Spleen (tissue), 11 donors: ENCODE measurements at regions not wholly inside any gene's neighbourhood (a gene's known extent, or its start where the extent isn't known, plus 50 kb on each side); places are given as distances from the start of the nearest gene placed in this dataset.

ENCODE experiments used
- DNase-seq: peaks from one replicate; pipeline ENCODE4 v3.0.0-alpha.2; 2020
- H3K27ac ChIP-seq, 8 donors: fragments of 200-600 bp; sonication (generic) in 7 of 8; 1 replicate in 4 of 8; 2 replicates in 4 of 8; pipeline versions ENCODE4 v1.5.0 to v1.8.0; 2016 to 2021; ENCODE audit warnings: inconsistent platforms in 4 of 8, mild to moderate bottlenecking in 4 of 8, moderate library complexity in 1 of 8
- H3K27me3 ChIP-seq, 7 donors: fragments of 200-600 bp; sonication (generic) in 6 of 7; replicated peaks in 1 of 7; 1 replicate in 4 of 7; 2 replicates in 3 of 7; pipeline versions ENCODE4 v1.5.0 to v1.8.0; 2016 to 2021; ENCODE audit warnings: inconsistent platforms in 3 of 7, mild to moderate bottlenecking in 1 of 7
- H3K36me3 ChIP-seq, 6 donors: fragments of 200-600 bp; sonication (generic) in 5 of 6; 1 replicate in 4 of 6; 2 replicates in 2 of 6; pipeline versions ENCODE4 v1.5.0 to v1.8.0; 2016 to 2021; ENCODE audit warnings: inconsistent platforms in 2 of 6
- H3K4me1 ChIP-seq, 6 donors: fragments of 200-600 bp; sonication (generic) in 5 of 6; 1 replicate in 3 of 6; 2 replicates in 3 of 6; pipeline versions ENCODE4 v1.5.0 to v1.8.0; 2016 to 2021; ENCODE audit warnings: inconsistent platforms in 3 of 6
- H3K4me3 ChIP-seq, 8 donors: fragments of 200-600 bp; sonication (generic) in 7 of 8; 1 replicate in 4 of 8; 2 replicates in 4 of 8; pipeline versions ENCODE4 v1.5.0 to v1.8.0; 2016 to 2021; ENCODE audit warnings: inconsistent platforms in 4 of 8, mild to moderate bottlenecking in 4 of 8, moderate library complexity in 2 of 8
- H3K9me3 ChIP-seq, 8 donors: fragments of 200-600 bp; sonication (generic) in 7 of 8; 1 replicate in 4 of 8; 2 replicates in 4 of 8; pipeline versions ENCODE4 v1.5.0 to v1.8.0; 2016 to 2021; ENCODE audit warnings: inconsistent platforms in 4 of 8
- POLR2A ChIP-seq, 3 donors: fragments of 450-650 bp; IDR thresholded peaks; one replicate each; pipeline ENCODE4 v1.5.1; 2017; ENCODE audit warnings: antibody characterized with exemption in 3 of 3, mild to moderate bottlenecking in 1 of 3
- POLR2AphosphoS5 ChIP-seq, 3 donors: sonication (generic); formaldehyde crosslinking; IDR thresholded peaks; one replicate each; pipeline ENCODE4 v1.5.1; 2017; ENCODE audit warnings: antibody characterized with exemption in 3 of 3
- WGBS, 5 donors: extraction: QIAGEN DNeasy Blood & Tissue Kit in 3 of 5; methylation state at CpG; one replicate each; pipeline versions ENCODE4 v1.1.5 to v1.1.7; 2013 to 2018; 5-methylcytosine and 5-hydroxymethylcytosine counted together
- intact Hi-C: fragments of 100-400 bp; cut with DNase I; formaldehyde crosslinking; loops from one replicate; pipeline ENCODE4 v1.15.0; 2023; ENCODE audit warnings: low total_unique reads
- TF ChIP-seq, protein P1 (sequence below), 11 experiments: fragments of 200-600 bp in 7 of 11; fragments of 450-650 bp in 4 of 11; sonication (generic) in 4 of 11; IDR thresholded peaks in 8 of 11; conservative IDR thresholded peaks in 3 of 11; 1 replicate in 7 of 11; 2 replicates in 4 of 11; pipeline versions ENCODE4 v1.4.0 to v1.8.0; 2016 to 2021; ENCODE audit warnings: antibody characterized with exemption in 11 of 11, inconsistent platforms in 4 of 11, mild to moderate bottlenecking in 1 of 11
- donor health status: healthy with polysubstance abuse.
- donor health status: DM: no; HTN: no; CAD: no; lungs with moderate emphysema.
- donor health status: DM: no; HTN: no; CAD: no.
- donor health status: Bipolar disorder and iron deficiency.
- donor health status: healthy.
- donor health status: DM: no; HTN: no; CAD: no.
- donor health status: DM: yes; HTN: yes; CAD: no.

DNA sequence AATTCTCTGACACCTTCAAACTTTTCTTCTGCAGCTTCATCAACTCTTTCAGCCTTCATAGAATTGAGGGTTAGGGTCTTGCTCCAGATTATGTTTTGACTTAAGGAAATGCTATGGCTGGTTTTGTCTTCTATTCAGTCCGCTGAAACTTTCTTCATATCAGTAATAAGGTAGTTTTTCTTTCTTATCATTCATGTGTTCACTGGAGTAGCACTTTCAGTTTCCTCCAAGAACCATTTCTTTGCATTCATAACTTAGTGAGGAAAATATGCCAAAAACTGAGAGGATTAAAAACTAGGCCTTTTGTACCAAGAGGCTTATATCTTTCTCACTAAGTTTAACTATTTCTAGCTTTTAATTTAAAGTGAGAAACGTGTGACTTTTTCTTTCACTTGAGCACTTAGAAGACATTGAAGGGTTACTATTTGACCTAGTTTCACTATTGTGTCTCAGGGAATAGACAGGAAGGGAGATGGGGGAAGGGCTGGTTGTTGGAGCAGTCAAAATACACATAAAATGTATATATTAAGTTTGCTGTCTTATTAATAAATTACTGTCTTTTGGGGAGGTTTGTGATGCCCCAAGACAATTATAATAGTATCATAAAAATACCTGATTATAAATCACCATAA lies 1110.1 kb downstream of the TBL1XR1 start:
- Histone ChIP-seq H3K36me3 (no peaks in the 10 kb centered on the region), H3K4me1 (no peaks in the 10 kb centered on the region), H3K4me3 (no peak overlapping the region), H3K27me3 (no peaks in the 10 kb centered on the region), H3K27ac (no peak overlapping the region), H3K9me3 (peaks cover 0 to 10% (median 0%) of the 10 kb centered on the region in 8 donors)
- WGBS, 5 donors, result 17 to 67% (median 50%) methylated on average over 2 of the region's 2 CpGs
- intact Hi-C loops, result no loop called here
- TF ChIP-seq POLR2A (IDR thresholded peaks at IDR 0.05), result no peak
- TF ChIP-seq, protein P1, sequence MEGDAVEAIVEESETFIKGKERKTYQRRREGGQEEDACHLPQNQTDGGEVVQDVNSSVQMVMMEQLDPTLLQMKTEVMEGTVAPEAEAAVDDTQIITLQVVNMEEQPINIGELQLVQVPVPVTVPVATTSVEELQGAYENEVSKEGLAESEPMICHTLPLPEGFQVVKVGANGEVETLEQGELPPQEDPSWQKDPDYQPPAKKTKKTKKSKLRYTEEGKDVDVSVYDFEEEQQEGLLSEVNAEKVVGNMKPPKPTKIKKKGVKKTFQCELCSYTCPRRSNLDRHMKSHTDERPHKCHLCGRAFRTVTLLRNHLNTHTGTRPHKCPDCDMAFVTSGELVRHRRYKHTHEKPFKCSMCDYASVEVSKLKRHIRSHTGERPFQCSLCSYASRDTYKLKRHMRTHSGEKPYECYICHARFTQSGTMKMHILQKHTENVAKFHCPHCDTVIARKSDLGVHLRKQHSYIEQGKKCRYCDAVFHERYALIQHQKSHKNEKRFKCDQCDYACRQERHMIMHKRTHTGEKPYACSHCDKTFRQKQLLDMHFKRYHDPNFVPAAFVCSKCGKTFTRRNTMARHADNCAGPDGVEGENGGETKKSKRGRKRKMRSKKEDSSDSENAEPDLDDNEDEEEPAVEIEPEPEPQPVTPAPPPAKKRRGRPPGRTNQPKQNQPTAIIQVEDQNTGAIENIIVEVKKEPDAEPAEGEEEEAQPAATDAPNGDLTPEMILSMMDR (IDR thresholded peaks at IDR 0.05 in 8 of 11, conservative IDR thresholded peaks at IDR 0.05 in 3 of 11), result no peak
- no peak for TF ChIP-seq POLR2AphosphoS5 (IDR thresholded peaks at IDR 0.05)
- DNase-seq, result no peak

DNA sequence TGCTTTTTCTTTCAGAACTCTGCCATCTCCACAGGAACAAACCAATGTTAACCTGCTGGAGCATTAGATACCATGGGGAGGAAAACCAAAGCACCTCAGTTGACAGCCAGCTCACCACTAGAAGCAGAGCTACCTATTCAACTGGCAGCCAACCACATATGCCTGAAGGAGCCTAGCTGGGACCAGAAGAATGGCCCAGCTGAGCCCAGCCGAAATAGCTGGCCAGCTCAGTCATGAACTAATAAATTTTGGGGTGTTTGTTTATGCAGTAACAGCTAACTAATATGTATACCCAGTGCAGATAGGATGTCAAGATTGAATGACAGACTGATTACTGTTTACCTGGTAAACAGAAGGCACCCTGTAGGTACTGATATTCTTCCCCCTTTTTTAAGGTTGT lies 1117.5 kb downstream of the TBL1XR1 start:
- H3K4me1 ChIP-seq, result no peaks in the 10 kb centered on the region

DNA sequence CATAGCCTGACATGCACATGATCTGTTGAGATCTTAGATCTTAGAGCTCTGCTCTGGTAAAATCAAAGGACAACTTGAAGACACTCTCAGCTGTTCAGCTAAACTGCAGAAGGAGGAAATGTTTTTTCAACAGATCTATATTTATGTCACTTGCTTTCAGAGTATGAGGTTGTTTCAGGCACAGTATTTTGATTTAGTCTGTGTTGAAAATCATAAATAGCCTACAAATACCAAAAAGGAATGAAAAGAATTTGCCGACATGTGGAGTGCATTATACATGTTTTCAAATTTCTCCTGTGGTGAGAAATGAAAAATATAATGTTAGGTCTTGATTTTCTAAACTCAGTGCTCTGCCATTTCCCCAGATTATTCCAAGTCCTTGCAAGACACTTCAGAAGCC lies 1118.4 kb downstream of the TBL1XR1 start:
- intact Hi-C loops, result no loop called here
- Histone ChIP-seq H3K27me3 (no peaks in the 10 kb centered on the region), H3K9me3 (peaks cover 0 to 15% (median 0%) of the 10 kb centered on the region in 8 donors)

More for the DNA sequence above, 1117.5 kb downstream of the TBL1XR1 start:
- WGBS, 5 donors, result 0 to 65% (median 43%) methylated on average over 1 of the region's 1 CpG
- no peak overlapping the region for H3K27ac ChIP-seq
- intact Hi-C loops, result no loop called here
- DNase-seq, result no peak
- H3K36me3 ChIP-seq, result no peaks in the 10 kb centered on the region
- no peak overlapping the region for H3K4me3 ChIP-seq
- H3K9me3 ChIP-seq, result peaks cover 0 to 15% (median 0%) of the 10 kb centered on the region in 8 donors
- H3K27me3 ChIP-seq, result no peaks in the 10 kb centered on the region
- TF ChIP-seq, protein P1 (IDR thresholded peaks at IDR 0.05 in 8 of 11, conservative IDR thresholded peaks at IDR 0.05 in 3 of 11), result no peak
- no peak for TF ChIP-seq POLR2A (IDR thresholded peaks at IDR 0.05)
- no peak for TF ChIP-seq POLR2AphosphoS5 (IDR thresholded peaks at IDR 0.05)

DNA sequence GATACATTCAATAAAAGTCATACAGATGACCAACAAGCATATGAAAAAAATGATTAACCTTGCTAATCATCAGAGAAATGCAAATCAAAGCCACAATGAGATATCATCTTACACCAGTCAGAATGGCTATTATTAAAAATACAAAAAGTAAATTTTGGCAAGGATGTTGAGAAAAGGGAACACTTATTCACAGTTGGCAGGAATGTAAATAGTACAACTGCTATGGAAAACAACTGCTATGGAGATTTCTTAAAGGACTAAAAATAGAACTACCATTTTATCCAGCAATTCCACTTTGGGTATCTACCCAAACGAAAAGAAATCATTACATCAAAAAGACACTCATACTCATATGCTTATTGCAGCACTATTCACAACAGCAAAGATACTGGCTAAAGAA lies 1121.8 kb downstream of the TBL1XR1 start:
- 54 to 80% (median 69%) methylated on average over 1 of the region's 1 CpG for WGBS, 5 donors
- TF ChIP-seq, protein P1 (IDR thresholded peaks at IDR 0.05 in 8 of 11, conservative IDR thresholded peaks at IDR 0.05 in 3 of 11), result no peak
- TF ChIP-seq POLR2A (IDR thresholded peaks at IDR 0.05) (no peak), POLR2AphosphoS5 (IDR thresholded peaks at IDR 0.05) (no peak)
- no peak for DNase-seq
- Histone ChIP-seq H3K27ac (no peak overlapping the region), H3K9me3 (peaks cover 0 to 14% (median 0%) of the 10 kb centered on the region in 8 donors), H3K27me3 (no peaks in the 10 kb centered on the region), H3K36me3 (no peaks in the 10 kb centered on the region), H3K4me1 (no peaks in the 10 kb centered on the region), H3K4me3 (no peak overlapping the region)
- intact Hi-C loops, result no loop called here

More for the DNA sequence above, 1118.4 kb downstream of the TBL1XR1 start:
- no peak overlapping the region for H3K27ac ChIP-seq
- no peaks in the 10 kb centered on the region for H3K36me3 ChIP-seq
- DNase-seq, result no peak
- H3K4me1 ChIP-seq, result no peaks in the 10 kb centered on the region
- TF ChIP-seq POLR2AphosphoS5 (IDR thresholded peaks at IDR 0.05) (no peak), POLR2A (IDR thresholded peaks at IDR 0.05) (no peak)
- TF ChIP-seq, protein P1 (IDR thresholded peaks at IDR 0.05 in 8 of 11, conservative IDR thresholded peaks at IDR 0.05 in 3 of 11), result no peak
- H3K4me3 ChIP-seq, result no peak overlapping the region
- WGBS, 5 donors, result 79 to 91% (median 86%) methylated on average over 1 of the region's 1 CpG
